Hematopoietic multipotent progenitor cell treated with erythropoietin and hydrocortisone succinate and interleukin-3 and kit ligand, for 8 days (in vitro differentiated cells): ENCODE measurements at regions not wholly inside any gene's neighbourhood (a gene's known extent, or its start where the extent isn't known, plus 50 kb on each side); places are given as distances from the start of the nearest gene placed in this dataset.
"Not testable (repeated sequence)": the region's sequence is repeated elsewhere in the genome, so short reads cannot be mapped to it uniquely, and the experiment has no call there.

Source experiments
- DNase-seq: peaks from one replicate; pipeline ENCODE4 v3.0.0-alpha.2; 2015

DNA sequence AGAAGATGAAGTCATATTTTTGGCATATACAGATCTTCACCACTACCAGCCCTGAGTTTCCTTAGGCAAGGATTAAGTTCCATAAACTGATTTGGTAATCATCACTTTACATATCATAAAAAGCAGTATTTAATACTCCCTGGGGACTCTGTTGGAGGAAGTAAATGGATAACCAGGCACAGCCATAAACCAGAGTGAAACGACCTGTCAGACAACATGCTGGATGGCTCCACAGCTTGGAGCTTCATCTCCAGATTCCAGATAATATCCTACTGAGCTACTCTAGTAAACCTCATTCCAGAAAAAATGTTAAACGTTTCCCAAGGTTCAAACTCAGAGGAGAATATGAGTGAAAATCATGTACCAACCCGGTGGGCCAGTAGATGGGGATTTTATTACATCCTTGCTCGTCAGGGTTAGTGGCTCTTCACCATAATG, 109.2 kb downstream of the BASP1 start:
- no peak for DNase-seq

GRCh38 chr5:17327048-17327625, 109.7 kb downstream of the BASP1 start:
- no peak for DNase-seq

DNA sequence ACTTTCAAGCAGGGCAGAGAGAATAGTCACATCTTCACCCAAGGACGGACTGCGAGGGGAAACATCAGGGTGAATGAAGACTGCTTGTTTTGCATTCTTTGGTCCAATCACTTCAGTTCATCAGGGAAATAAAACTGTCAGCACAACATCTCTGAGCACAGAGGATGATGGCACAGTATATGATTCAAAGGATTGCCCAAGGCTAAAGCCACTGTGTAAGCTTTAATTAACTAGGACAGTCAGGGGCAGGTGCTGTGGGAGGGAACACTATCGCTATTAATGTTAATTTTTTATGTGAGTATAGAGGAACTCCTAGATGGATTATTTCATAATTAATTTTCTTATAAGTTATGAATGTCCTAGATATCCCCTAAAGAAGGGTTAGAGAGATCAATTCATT, 112.1 kb downstream of the BASP1 start:
- no peak for DNase-seq

DNA sequence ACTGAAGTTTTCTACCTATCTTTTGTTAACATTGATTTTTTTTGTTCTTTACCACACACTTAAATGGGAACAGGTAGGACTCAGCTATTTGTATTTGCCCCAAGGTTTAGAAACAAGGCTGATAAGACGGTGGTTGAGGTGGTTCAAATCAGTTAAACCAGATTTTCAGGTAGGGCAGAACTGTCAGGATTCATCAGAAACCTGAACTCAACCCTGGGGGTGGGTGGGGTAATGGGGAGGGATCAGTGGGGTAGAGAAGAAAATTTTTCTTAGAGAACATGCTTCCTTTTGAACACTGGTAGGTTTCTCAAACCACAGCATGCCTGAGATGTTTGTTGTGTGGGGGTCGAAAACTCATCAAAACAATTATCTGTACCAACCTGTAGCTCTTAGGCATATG, 113.0 kb downstream of the BASP1 start:
- no peak for DNase-seq

GRCh38 chr5:17331651-17332050, 114.2 kb downstream of the BASP1 start:
- no peak for DNase-seq

GRCh38 chr5:17333755-17334154, 116.3 kb downstream of the BASP1 start:
- DNase-seq: no peak

GRCh38 chr5:17336054-17336453, 118.6 kb downstream of the BASP1 start:
- DNase-seq: no peak

DNA sequence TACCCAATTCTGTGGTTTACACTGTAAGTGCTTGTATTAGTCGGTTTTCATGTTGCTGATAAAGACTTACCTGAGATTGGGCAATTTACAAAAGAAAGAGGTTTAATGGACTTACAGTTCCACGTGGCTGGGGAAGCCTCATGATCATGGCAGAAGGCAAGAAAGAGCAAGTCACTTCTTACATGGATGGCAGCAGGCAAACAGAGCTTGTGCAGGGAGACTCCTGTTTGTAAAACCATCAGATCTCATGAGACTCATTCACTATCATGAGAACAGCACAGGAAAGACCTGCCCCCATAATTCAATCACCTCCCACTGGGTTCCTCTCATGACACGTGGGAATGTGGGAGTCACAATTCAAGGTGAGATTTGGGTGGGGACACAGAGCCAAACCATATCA, 119.3 kb downstream of the BASP1 start:
- DNase-seq: not testable (repeated sequence)

- DNase-seq: no peak
Measured at GRCh38 chr5:17339841-17340240, 122.4 kb downstream of the BASP1 start.

GRCh38 chr5:17340379-17340778, 122.9 kb downstream of the BASP1 start:
- DNase-seq: no peak

DNA sequence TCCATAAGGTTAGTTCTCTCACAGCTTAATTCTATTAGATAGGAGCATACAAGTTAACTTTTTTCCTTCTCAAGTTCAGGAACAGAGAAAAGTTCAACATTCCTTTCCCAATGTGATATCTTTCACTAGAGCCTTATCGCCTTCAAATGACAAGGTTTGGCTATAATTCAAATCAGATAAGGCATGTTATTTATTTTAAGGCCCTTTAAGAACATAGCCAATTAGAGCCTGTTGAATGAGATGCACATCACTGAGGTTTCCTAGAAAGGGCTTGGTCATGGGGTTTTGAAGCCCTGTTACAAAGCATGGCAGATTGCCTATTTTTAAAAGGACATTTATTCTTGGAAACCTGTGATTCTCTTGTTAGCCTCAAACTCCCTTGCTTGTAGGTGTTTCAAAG, 123.4 kb downstream of the BASP1 start:
- peak; percentile 1 for DNase-seq

- DNase-seq: no peak
Measured at GRCh38 chr5:17343675-17344074, 126.2 kb downstream of the BASP1 start.

DNA sequence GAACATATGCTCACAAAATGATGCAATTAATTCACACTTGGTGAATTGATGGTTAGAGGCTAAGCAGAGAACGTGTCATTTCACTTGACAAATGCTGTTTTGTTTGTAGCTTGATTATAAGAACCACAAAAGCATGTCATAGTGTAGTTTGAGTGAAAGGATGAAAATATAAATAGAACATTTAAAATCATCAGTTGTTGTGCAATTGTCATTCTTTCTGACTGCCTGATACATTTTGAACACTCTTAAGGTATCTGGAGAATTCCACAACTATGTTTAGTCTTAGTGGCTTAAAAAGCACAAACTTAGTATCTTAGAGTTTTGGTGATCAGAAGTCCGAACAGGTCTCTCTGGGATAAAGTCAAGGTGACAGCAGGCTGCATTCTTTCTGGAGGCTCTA, 129.4 kb downstream of the BASP1 start:
- no peak for DNase-seq

DNA sequence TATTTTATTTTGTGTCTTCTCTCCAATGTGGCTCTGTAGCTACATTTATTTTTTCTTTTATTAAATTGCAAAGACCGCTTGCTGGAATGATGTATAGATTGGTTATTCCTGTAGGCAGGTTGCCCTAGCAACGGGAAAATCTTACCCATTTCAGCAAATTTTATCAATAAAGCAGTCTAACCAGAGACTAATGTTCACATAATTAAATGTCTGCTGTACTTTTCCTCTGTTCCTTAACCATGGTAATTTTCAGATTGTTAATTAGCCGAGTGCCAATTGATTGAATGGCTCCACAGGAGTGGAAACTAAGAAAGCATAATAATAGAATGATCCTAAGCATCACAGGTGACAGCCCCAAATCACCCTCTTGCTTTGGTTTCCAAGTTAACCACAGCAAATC, 134.8 kb downstream of the BASP1 start:
- DNase-seq: no peak

- no peak for DNase-seq
Measured at GRCh38 chr5:17354265-17354664, 136.8 kb downstream of the BASP1 start.

DNA sequence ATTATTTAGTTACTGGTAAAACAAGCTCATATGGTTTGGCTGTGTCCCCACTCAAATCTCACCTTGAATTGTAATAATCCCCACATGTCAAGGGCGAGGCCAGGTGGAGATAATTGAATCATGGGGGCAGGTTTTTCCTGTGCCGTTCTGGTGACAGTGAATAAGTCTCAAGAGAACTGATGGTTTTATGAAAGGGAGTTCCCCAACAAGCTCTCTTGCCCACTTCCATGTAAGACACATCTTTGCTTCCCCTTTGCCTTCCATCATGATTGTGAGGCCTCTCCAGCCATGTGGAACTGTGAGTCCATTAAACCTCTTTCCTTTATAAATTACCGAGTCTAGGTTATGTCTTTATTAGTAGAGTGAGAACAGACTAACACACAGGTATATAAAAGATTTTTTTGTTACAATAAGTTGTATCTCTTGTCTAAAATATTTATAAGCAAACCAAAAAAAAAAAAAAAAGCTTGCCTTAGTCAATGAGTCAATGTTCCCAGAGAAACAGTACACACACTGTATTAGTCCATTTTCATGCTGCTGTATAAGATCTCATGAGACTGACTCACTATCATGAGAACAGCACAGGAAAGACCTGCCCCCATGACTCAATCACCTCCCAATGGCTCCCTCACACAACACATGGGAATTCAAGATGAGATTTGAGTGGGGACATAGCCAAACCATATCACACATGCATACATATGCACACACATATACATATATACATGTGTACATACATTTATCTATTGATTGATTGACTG, 138.3 kb downstream of the BASP1 start:
- DNase-seq: no peak

GRCh38 chr5:17356551-17356950, 139.1 kb downstream of the BASP1 start:
- no peak for DNase-seq

DNA sequence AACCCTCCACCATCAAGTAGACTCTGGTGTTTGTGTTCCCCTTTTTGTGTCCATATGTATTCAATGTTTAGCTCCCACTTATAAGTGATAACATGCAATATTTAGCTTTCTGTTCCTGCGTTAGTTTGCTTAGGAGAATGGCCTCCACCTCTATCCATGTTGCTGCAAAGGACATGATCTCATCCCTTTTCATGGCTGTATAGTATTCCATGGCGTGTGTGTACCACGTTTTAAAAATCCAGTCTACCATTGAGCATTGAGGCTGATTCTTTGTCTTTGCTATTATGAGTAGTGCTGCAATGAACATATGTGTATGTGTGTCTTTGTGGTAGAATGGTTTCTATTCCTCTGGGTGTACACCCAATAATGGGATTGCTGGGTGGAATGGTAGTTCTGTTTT, 140.1 kb downstream of the BASP1 start:
- DNase-seq: no peak

- no peak for DNase-seq
Measured at GRCh38 chr5:17358031-17358430, 140.0 kb upstream of the TAF11L2 start.

DNA sequence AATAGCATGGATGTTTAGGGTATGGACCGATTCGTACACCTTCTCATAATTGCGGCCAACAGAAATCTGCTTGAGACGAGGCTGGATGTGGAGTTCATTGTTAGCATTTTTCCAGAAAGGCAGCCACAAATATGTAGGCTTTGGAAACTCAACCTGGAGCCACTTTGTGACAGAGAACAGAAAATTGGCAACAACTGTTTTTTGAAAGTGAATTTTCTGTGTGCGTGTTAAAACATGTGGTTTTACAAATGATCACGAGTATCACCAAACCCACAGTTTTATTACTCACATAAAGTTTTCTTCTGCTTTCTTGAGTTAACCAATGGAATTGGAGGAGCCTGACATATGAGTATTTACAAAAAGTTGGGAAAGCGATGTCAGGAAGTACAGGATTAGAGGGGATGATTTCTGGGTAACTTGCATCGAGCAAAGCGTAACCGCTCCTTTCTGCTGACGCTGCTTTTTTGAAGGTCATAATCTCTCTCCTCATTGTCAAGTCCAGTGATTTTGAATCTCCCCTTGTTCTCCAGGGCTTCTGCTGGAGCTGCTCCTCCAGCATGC, 138.5 kb upstream of the TAF11L2 start:
- no peak for DNase-seq

GRCh38 chr5:17360879-17361278, 137.2 kb upstream of the TAF11L2 start:
- no peak for DNase-seq

- DNase-seq: no peak
Measured at GRCh38 chr5:17361331-17361730, 136.7 kb upstream of the TAF11L2 start.

DNA sequence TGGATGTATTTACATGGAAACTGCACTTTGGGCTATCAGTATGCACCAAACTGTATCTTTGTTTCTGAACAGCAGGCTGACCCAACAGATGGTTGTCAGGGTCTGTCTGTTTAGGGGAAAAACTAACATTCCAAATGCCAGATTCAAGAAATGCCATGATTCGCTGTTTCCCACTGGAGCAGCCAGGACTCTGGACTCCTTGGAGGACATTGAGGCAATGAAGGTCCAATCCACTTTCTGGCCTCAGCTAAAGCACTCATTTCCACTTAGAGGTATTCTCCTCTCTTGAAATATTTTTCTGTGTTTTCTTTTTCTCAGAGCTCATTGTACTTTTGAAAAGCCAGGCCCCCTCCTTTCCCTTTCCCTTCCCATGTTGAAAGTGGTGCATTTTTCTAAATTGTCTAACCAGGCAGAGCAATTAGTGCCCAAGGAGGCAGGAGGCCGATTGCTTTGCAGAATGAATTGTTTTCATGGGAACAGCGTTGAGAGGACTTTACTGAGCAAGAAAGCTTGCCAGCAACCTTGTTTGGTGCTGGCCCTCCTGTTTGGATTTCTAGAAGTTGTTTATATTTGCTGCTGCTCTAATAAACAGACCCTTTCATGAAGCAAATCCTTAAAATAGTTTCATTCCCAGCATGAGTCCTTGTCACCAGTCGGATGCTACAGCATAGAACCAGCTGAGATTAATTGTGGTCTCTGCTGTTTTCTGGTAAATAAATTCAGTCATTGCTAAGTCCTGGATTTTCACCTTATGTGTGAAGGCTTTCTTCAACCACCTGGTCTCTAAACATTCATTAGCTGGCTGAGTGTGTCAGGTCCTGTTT, 132.8 kb upstream of the TAF11L2 start:
- no peak for DNase-seq

DNA sequence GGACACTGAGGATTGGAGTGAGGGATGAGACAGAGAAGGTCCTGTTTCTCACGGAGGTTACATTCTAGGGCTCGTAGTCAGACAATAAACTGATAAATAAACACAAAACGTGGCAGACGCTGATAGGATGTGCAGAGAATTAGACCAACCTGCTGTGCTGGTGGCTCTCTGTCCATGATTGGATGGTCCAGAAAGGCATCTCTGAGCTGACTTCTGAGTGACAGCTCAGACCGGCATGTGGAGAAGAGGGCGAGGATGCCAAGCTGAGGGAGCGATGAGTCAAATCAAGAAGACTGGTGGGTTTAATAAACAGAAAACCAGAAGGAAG, 132.3 kb upstream of the TAF11L2 start:
- no peak for DNase-seq
